AG04450 (cell line): ENCODE measurements at regions not wholly inside any gene's neighbourhood (a gene's known extent, or its start where the extent isn't known, plus 50 kb on each side); places are given as distances from the start of the nearest gene placed in this dataset.

Source experiments
- CTCF ChIA-PET: fragments of 300-600, 350-600 bp; formaldehyde crosslinking; extraction: SDS; loops from one replicate; lab custom pipeline; 2022; ENCODE audit warnings: antibody characterized with exemption, inconsistent platforms; lab: Charles Lee
- POLR2A ChIA-PET: fragments of 350-600 bp; formaldehyde crosslinking; extraction: SDS; loops from one replicate; lab custom pipeline; 2021; ENCODE audit warnings: antibody characterized with exemption, inconsistent platforms; lab: Yijun Ruan, JAX
- DNase-seq: peaks from one replicate; pipeline ENCODE4 v3.0.0-alpha.2; 2011; ENCODE audit warnings: low read depth, low spot score
- H3K27ac ChIP-seq: one replicate; pipeline ENCODE4 v1.5.1; 2012; ENCODE audit warnings: low read depth, low read length, control low read depth
- H3K27me3 ChIP-seq: one replicate; pipeline ENCODE4 v1.6.0; 2012; ENCODE audit warnings: low read length; ENCODE audit not compliant: control insufficient read depth, insufficient read depth
- H3K4me3 ChIP-seq: 2 replicates; pipeline ENCODE4 v1.5.1; 2011; ENCODE audit warnings: mild to moderate bottlenecking, low read depth, low read length, control low read depth
- H3K9me3 ChIP-seq: 2 replicates; pipeline ENCODE4 v1.5.1; 2012; ENCODE audit warnings: low read length; ENCODE audit not compliant: control insufficient read depth, insufficient read depth
- TF ChIP-seq, protein P1 (sequence below): IDR thresholded peaks from 2 replicates; pipeline ENCODE4 v1.5.1; 2011; ENCODE audit warnings: low read depth, low read length, control low read depth, inconsistent platforms

GRCh38 chr1:213414911-213415310, 363.9 kb downstream of the RPS6KC1 start:
- no peak for DNase-seq
- ChIA-PET CTCF (no interaction called here), POLR2A (no interaction called here)
- TF ChIP-seq, protein P1, sequence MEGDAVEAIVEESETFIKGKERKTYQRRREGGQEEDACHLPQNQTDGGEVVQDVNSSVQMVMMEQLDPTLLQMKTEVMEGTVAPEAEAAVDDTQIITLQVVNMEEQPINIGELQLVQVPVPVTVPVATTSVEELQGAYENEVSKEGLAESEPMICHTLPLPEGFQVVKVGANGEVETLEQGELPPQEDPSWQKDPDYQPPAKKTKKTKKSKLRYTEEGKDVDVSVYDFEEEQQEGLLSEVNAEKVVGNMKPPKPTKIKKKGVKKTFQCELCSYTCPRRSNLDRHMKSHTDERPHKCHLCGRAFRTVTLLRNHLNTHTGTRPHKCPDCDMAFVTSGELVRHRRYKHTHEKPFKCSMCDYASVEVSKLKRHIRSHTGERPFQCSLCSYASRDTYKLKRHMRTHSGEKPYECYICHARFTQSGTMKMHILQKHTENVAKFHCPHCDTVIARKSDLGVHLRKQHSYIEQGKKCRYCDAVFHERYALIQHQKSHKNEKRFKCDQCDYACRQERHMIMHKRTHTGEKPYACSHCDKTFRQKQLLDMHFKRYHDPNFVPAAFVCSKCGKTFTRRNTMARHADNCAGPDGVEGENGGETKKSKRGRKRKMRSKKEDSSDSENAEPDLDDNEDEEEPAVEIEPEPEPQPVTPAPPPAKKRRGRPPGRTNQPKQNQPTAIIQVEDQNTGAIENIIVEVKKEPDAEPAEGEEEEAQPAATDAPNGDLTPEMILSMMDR: no peak
- Histone ChIP-seq H3K27ac (no peak overlapping the region), H3K9me3 (no peaks in the 10 kb centered on the region; the same call in 1 of the 2 replicates), H3K27me3 (no peaks in the 10 kb centered on the region), H3K4me3 (no peak overlapping the region)

- no peak for DNase-seq
- Histone ChIP-seq H3K9me3 (no peaks in the 10 kb centered on the region; the same call in 1 of the 2 replicates), H3K27me3 (no peaks in the 10 kb centered on the region), H3K4me3 (no peak overlapping the region), H3K27ac (no peak overlapping the region)
- POLR2A ChIA-PET: no interaction called here
- TF ChIP-seq, protein P1: no peak
- CTCF ChIA-PET: no interaction called here
Measured at GRCh38 chr1:213415691-213416380, 364.8 kb downstream of the RPS6KC1 start.

DNA sequence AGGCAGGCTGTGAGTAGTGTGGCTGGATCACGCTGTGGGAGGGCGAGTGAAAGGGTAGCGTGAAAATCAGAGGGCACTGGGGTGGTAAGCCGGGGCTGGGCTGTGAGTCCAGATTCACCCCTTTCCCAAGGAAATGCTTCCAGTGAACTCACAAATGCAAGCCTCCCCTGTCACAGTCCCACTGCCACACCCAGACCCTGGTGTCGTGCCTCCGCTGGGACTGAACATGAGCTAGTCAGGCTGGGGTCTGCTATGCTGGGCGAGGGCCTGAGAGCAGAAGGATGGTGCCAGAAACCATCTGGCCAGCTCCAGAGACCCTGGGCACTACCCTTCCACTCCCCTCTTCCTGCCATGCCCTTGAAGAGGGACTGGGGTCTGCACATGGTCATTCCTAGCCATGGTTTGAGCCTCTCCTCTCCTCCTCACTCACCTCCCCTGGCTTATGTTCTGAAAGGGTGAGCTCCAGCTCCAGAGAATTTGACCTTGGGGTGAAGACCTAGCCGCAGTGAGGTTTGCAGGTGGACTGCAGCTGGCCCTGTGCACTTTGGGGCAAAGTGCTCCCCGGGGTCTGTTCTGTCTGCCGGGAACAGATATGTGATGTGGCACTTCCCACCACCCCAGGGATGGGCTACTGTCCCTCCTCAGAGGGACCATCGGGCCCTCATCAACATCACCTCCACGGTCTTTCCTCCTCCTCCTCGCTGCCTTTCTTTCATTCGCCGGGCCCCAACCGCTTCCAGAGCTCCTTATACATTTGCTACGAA, 365.6 kb downstream of the RPS6KC1 start:
- CTCF ChIA-PET: interaction anchor here (1.0 kb wide), 1 partner anchor 172 kb away, joined by 3 read pairs; no protein-coding TSS in a partner anchor
- Histone ChIP-seq H3K4me3 (no peak overlapping the region), H3K9me3 (no peaks in the 10 kb centered on the region; the same call in 1 of the 2 replicates), H3K27me3 (no peaks in the 10 kb centered on the region), H3K27ac (no peak overlapping the region)
- TF ChIP-seq, protein P1: no peak
- POLR2A ChIA-PET: no interaction called here
- no peak for DNase-seq

DNA sequence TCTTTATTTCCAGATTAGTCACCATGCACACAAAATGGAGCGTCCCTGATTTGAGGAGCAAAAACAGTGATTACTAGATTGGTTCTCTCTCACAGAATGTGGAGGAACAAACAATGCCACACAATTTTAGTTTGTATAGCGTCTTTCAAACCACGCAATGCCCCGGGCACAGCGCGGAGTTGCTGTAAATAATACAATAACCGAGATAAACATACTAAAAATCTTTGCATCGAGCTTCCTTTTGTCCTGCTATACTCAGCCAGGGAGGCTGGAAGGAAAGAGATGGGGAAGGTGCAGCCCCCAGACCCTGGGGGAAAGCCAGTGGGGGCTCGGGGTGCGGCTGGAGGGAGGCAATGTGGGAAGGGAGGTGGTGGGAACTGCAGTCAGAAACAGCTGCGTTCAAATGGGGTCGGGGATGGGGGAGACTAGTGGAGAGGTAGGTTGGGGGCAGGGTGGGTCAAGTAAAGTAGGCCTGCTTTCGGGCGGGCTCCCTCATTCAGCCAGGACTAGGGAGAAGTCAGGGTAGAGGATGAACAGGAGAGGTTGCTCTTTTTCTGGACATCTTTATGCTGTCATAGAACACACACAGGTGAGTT, 366.3 kb downstream of the RPS6KC1 start:
- DNase-seq: no peak
- no peak overlapping the region for H3K4me3 ChIP-seq
- no peaks in the 10 kb centered on the region for H3K27me3 ChIP-seq
- TF ChIP-seq, protein P1: no peak
- H3K27ac ChIP-seq: no peak overlapping the region
- ChIA-PET CTCF (interaction anchor here (1.0 kb wide), 1 partner anchor 173 kb away, joined by 3 read pairs; no protein-coding TSS in a partner anchor), POLR2A (no interaction called here)
- H3K9me3 ChIP-seq: no peaks in the 10 kb centered on the region; the same call in 1 of the 2 replicates
